Left lobe of liver (tissue), 2 donors: ENCODE measurements at regions not wholly inside any gene's neighbourhood (a gene's known extent, or its start where the extent isn't known, plus 50 kb on each side); places are given as distances from the start of the nearest gene placed in this dataset.
A peak's percentile ranks its signal among the peaks of the same experiment; 100 is the strongest.

Experiments
- ATAC-seq: fragments of 200-7000 bp; cut with Tn5 transposase; one replicate; pipeline ENCODE4 v1.9.1; 2020; ENCODE audit warnings: mild to moderate bottlenecking, moderate library complexity
- DNase-seq: peaks from one replicate; pipeline ENCODE4 v3.0.0-alpha.2; 2020; ENCODE audit warnings: low spot score
- donor health status: DM: no; HTN: no; CAD: no; lungs with moderate emphysema.
- donor health status: DM: no; HTN: yes; CAD: no.

GRCh38 chrX:79704325-79704724, 310.2 kb upstream of the TBX22 start:
- ATAC-seq, result no peak
- DNase-seq, result no peak

- ATAC-seq, result no peak
- no peak for DNase-seq
Observed at GRCh38 chrX:79708581-79708980, 306.0 kb upstream of the TBX22 start.

GRCh38 chrX:79715448-79715847, 299.1 kb upstream of the TBX22 start:
- no peak for ATAC-seq
- no peak for DNase-seq

- ATAC-seq (peak; percentile 52), DNase-seq (no peak)
Observed at GRCh38 chrX:79719568-79720231, 294.9 kb upstream of the TBX22 start.

- ATAC-seq (peak; percentile 25), DNase-seq (no peak)
Observed at GRCh38 chrX:79721234-79721633, 293.3 kb upstream of the TBX22 start.

- no peak for ATAC-seq
- no peak for DNase-seq
Observed at GRCh38 chrX:79728421-79728820, 286.1 kb upstream of the TBX22 start.
